Loucy (cell line): ENCODE measurements at regions not wholly inside any gene's neighbourhood (a gene's known extent, or its start where the extent isn't known, plus 50 kb on each side); places are given as distances from the start of the nearest gene placed in this dataset.

Source experiments
- CTCF ChIP-seq: fragments of 200-600 bp; sonication (generic); conservative IDR thresholded peaks from 2 replicates; pipeline ENCODE4 v1.5.1; 2014; ENCODE audit warnings: mild to moderate bottlenecking, antibody characterized with exemption, low read length
- EZH2phosphoT487 ChIP-seq: fragments of 200-600 bp; IDR thresholded peaks from 2 replicates; pipeline ENCODE4 v1.6.1; 2018; ENCODE audit warnings: antibody characterized with exemption, mild to moderate bottlenecking, moderate library complexity, borderline replicate concordance

- no peak for TF ChIP-seq CTCF
- TF ChIP-seq EZH2phosphoT487: no peak
Measured at GRCh38 chr1:233491953-233492620, 121.8 kb upstream of the KCNK1 start.
